HepG2 (cell line): ENCODE measurements at regions not wholly inside any gene's neighbourhood (a gene's known extent, or its start where the extent isn't known, plus 50 kb on each side); places are given as distances from the start of the nearest gene placed in this dataset.

Experiments used
- ATAC-seq: fragments of 200-7000 bp; cut with Tn5 transposase; 3 replicates; pipeline ENCODE4 v1.9.1; 2020; ENCODE audit warnings: mild to moderate bottlenecking, moderate library complexity
- BruUV-seq: library from RNA; stranded (reverse); fragments of 400-500 nt; replicated peaks from 2 replicates; lab custom pipeline; 2021; lab: Mats Ljungman, UMichigan
- CTCF ChIA-PET: fragments of 300-600 bp; formaldehyde crosslinking; extraction: SDS; loops from one replicate; lab custom pipeline; 2021; ENCODE audit warnings: low total read pairs, inconsistent platforms, low intra/inter-chr PET ratio; lab: Yijun Ruan, JAX
- POLR2A ChIA-PET: fragments of 350-600 bp; sonication (Branson Sonifier 250); formaldehyde crosslinking; loops from one replicate; lab custom pipeline; 2020; ENCODE audit warnings: antibody characterized with exemption, inconsistent platforms; lab: Yijun Ruan, JAX
- DNase-seq: peaks from one replicate; pipeline ENCODE4 v3.0.0-alpha.2; 2015; ENCODE audit warnings: low spot score
- FAIRE-seq: peaks from 3 replicates; lab custom pipeline; 2011; peaks lifted over from hg19 to GRCh38; lab: Jason Lieb, UNC
- H2AFZ ChIP-seq: one replicate; pipeline ENCODE4 v1.6.1; 2011; ENCODE audit warnings: low read length, inconsistent platforms
- H3K27ac ChIP-seq: fragments of 300-600 bp; 3 replicates; pipeline ENCODE4 v1.8.0; 2011; ENCODE audit warnings: mixed run types, mild to moderate bottlenecking, mixed read lengths, low read length, inconsistent platforms; ENCODE audit not compliant: insufficient read depth; ENCODE audit errors: extremely low read length
- H3K27me3 ChIP-seq, 2 experiments: fragments of 200-600 bp in 1 of 2; 2 replicates in 1 of 2; 3 replicates in 1 of 2; pipeline versions ENCODE4 v1.6.0 to v1.8.0; 2011; ENCODE audit warnings: low read length in 2 of 2, mild to moderate bottlenecking in 2 of 2, moderate library complexity in 2 of 2, inconsistent platforms in 1 of 2; ENCODE audit not compliant: insufficient read depth in 2 of 2, control insufficient read depth in 1 of 2
- H3K36me3 ChIP-seq, 2 experiments: fragments of 200-600 bp in 1 of 2; replicated peaks in 1 of 2; 2 replicates in 1 of 2; 3 replicates in 1 of 2; pipeline versions ENCODE4 v1.5.1 to v1.8.0; 2011; ENCODE audit warnings: low read length in 2 of 2, inconsistent platforms in 1 of 2; ENCODE audit not compliant: insufficient read depth in 2 of 2, control insufficient read depth in 1 of 2
- H3K4me1 ChIP-seq: 2 replicates; pipeline ENCODE4 v1.5.1; 2012; ENCODE audit warnings: low read length, inconsistent platforms; ENCODE audit not compliant: insufficient read depth
- H3K4me2 ChIP-seq: 2 replicates; pipeline ENCODE4 v1.6.0; 2011; ENCODE audit warnings: low read depth, low read length, inconsistent platforms
- H3K4me3 ChIP-seq, 3 experiments: fragments of 200-600 bp in 1 of 3; sonication (generic), shearing (Covaris generic) in 1 of 3; replicated peaks in 1 of 3; 2 replicates each; pipeline ENCODE4 v1.5.1; 2011 to 2016; ENCODE audit warnings: low read length in 3 of 3, inconsistent platforms in 2 of 3, low read depth in 2 of 3, mild to moderate bottlenecking in 2 of 3, control low read depth in 1 of 3, mixed read lengths in 1 of 3; ENCODE audit not compliant: insufficient read depth in 1 of 3
- H3K79me2 ChIP-seq: one replicate; pipeline ENCODE4 v1.6.1; 2011; ENCODE audit warnings: low read length, inconsistent platforms; ENCODE audit not compliant: insufficient read depth
- H3K9ac ChIP-seq: 2 replicates; pipeline ENCODE4 v1.6.0; 2011; ENCODE audit warnings: mild to moderate bottlenecking, low read depth, low read length, inconsistent platforms; ENCODE audit not compliant: insufficient read depth
- H3K9me3 ChIP-seq: 2 replicates; pipeline ENCODE4 v1.5.1; 2012; ENCODE audit warnings: mild to moderate bottlenecking, low read length
- H4K20me1 ChIP-seq: 2 replicates; pipeline ENCODE4 v1.6.0; 2011; ENCODE audit warnings: inconsistent platforms, mild to moderate bottlenecking, low read length, moderate library complexity; ENCODE audit not compliant: insufficient read depth
- ADNP ChIP-seq: sonication (generic); formaldehyde crosslinking; IDR thresholded peaks from 2 replicates; pipeline ENCODE4 v1.4.0; 2020; ENCODE audit warnings: missing genetic modification reagents
- EP300 ChIP-seq, 3 experiments: sonication (generic) in 1 of 3; formaldehyde crosslinking in 1 of 3; IDR thresholded peaks; 2 replicates each; pipeline versions ENCODE4 v1.5.1 to v1.6.1; 2011 to 2020; ENCODE audit warnings: low read depth in 2 of 3, low read length in 2 of 3, borderline replicate concordance in 1 of 3, improper control_type of control experiment in 1 of 3, mild to moderate bottlenecking in 1 of 3, missing genetic modification reagents in 1 of 3, moderate library complexity in 1 of 3
- GABPA ChIP-seq, 2 experiments: IDR thresholded peaks; 2 replicates each; pipeline ENCODE4 v1.6.1; 2011 to 2016; ENCODE audit warnings: low read depth in 2 of 2, low read length in 1 of 2, missing biosample characterization in 1 of 2, missing genetic modification characterization in 1 of 2
- KLF12 ChIP-seq: sonication (generic); formaldehyde crosslinking; IDR thresholded peaks from 2 replicates; pipeline ENCODE4 v1.4.0; 2020; ENCODE audit warnings: missing genetic modification reagents, borderline replicate concordance
- KLF6 ChIP-seq: IDR thresholded peaks from 2 replicates; pipeline ENCODE4 v1.8.0; 2016; ENCODE audit warnings: missing biosample characterization, missing genetic modification reagents
- MTF2 ChIP-seq: sonication (generic); formaldehyde crosslinking; IDR thresholded peaks from 2 replicates; pipeline ENCODE4 v1.5.0; 2020; ENCODE audit warnings: missing genetic modification reagents, borderline replicate concordance
- NFRKB ChIP-seq: fragments of 450-650 bp; IDR thresholded peaks from 2 replicates; pipeline ENCODE4 v1.6.1; 2017
- PHF5A ChIP-seq: IDR thresholded peaks from one replicate; pipeline ENCODE4 v1.6.1; 2018; ENCODE audit warnings: low read depth, missing genetic modification reagents; ENCODE audit not compliant: unreplicated experiment
- RFX1 ChIP-seq: fragments of 450-650 bp; IDR thresholded peaks from 2 replicates; pipeline ENCODE4 v1.6.1; 2017
- SYNCRIP ChIP-seq: fragments of 200-400 bp; formaldehyde crosslinking; IDR thresholded peaks from 2 replicates; pipeline ENCODE4 v1.6.1; 2018; ENCODE audit warnings: mild to moderate bottlenecking, low read depth, low read length; ENCODE audit not compliant: insufficient read depth
- TFDP1 ChIP-seq: IDR thresholded peaks from 2 replicates; pipeline ENCODE4 v1.6.1; 2016; ENCODE audit warnings: missing compliant biosample characterization, missing genetic modification reagents, borderline replicate concordance
- ZMAT3 ChIP-seq: sonication (generic); formaldehyde crosslinking; conservative IDR thresholded peaks from 2 replicates; pipeline ENCODE4 v1.7.0; 2021; ENCODE audit warnings: missing genetic modification reagents
- ZNF343 ChIP-seq: sonication (generic); formaldehyde crosslinking; IDR thresholded peaks from 2 replicates; pipeline ENCODE4 v1.4.0; 2020; ENCODE audit warnings: mild to moderate bottlenecking, missing genetic modification reagents
- ZNF792 ChIP-seq: IDR thresholded peaks from 2 replicates; pipeline ENCODE4 v1.6.1; 2016
- WGBS: methylation state at CpG from one replicate; pipeline ENCODE4 v1.1.6; 2017; ENCODE audit warnings: low lambda C conversion rate; 5-methylcytosine and 5-hydroxymethylcytosine counted together
- in situ Hi-C: cut with HindIII; loops from 2 replicates; pipeline ENCODE4 v1.10.0; 2017; ENCODE audit warnings: low pct_unique_long_range_greater_than_20kb; ENCODE audit not compliant: extremely low pct_ligation_motif_present
- intact Hi-C: fragments of 100-400 bp; cut with micrococcal nuclease; formaldehyde crosslinking; loops from one replicate; pipeline ENCODE4 v1.10.0; 2022; ENCODE audit not compliant: unreplicated experiment

- peaks cover 4% of the 10 kb centered on the region; the same call in 1 of the 2 replicates for H3K4me1 ChIP-seq
- no peaks in the 10 kb centered on the region for H3K79me2 ChIP-seq
- no peak overlapping the region for H2AFZ ChIP-seq
- no peak for DNase-seq
- H3K9me3 ChIP-seq = no peaks in the 10 kb centered on the region
- no peak overlapping the region for H3K4me2 ChIP-seq
- no peak for FAIRE-seq
- BruUV-seq = no TSS peak
- no peaks in the 10 kb centered on the region for H4K20me1 ChIP-seq
- CTCF ChIA-PET = no interaction called here
- POLR2A ChIA-PET = no interaction called here
- H3K9ac ChIP-seq = no peak overlapping the region
- in situ Hi-C loops (no loop called here), intact Hi-C loops (no loop called here)
- H3K27ac ChIP-seq = no peak overlapping the region
- H3K27me3 ChIP-seq = peaks cover 0 to 8% of the 10 kb centered on the region in 2 experiments; a peak in 2 of 5 replicates
- WGBS = 29% methylated on average over 7 of the region's 10 CpGs
- TF ChIP-seq NFRKB (no peak), ZMAT3 (CRISPR knock-in tag) (no peak), RFX1 (no peak), KLF12 (CRISPR knock-in tag) (no peak), EP300 (IDR thresholded peaks at IDR 0.05; ENCODE audit: low read depth in 2 of 2, low read length in 2 of 2) (no peak), EP300 (CRISPR knock-in tag; IDR thresholded peaks at IDR 0.05; ENCODE audit: borderline replicate concordance) (no peak), ADNP (CRISPR knock-in tag) (no peak), GABPA (IDR thresholded peaks at IDR 0.05; ENCODE audit: low read depth, low read length) (no peak), GABPA (CRISPR knock-in tag; IDR thresholded peaks at IDR 0.05; ENCODE audit: low read depth) (no peak), MTF2 (no peak), ZNF343 (CRISPR knock-in tag) (no peak), TFDP1 (no peak), ZNF792 (CRISPR knock-in tag) (no peak), KLF6 (CRISPR knock-in tag) (no peak), SYNCRIP (no peak), PHF5A (CRISPR knock-in tag) (no peak)
- no peak overlapping the region for H3K4me3 ChIP-seq
- H3K36me3 ChIP-seq = no peaks in the 10 kb centered on the region
- no peak for ATAC-seq
These were observed 94.3 kb downstream of the LIPG start for GRCh38 chr18:49656073-49656692.
